Vagina (tissue), 2 donors: ENCODE measurements at regions not wholly inside any gene's neighbourhood (a gene's known extent, or its start where the extent isn't known, plus 50 kb on each side); places are given as distances from the start of the nearest gene placed in this dataset.

Source experiments
- DNase-seq, 2 donors: peaks; one replicate each; pipeline ENCODE4 v3.0.0-alpha.2; 2017; ENCODE audit errors: extremely low spot score in 2 of 2
- H3K27ac ChIP-seq: fragments of 200-600 bp; sonication (generic); one replicate; pipeline ENCODE4 v1.5.1; 2019
- H3K27me3 ChIP-seq: fragments of 200-600 bp; sonication (generic); one replicate; pipeline ENCODE4 v1.5.1; 2019
- H3K36me3 ChIP-seq, 2 donors: fragments of 200-600 bp; sonication (generic); one replicate each; pipeline ENCODE4 v1.5.1; 2017 to 2019
- H3K4me1 ChIP-seq: fragments of 200-600 bp; sonication (generic); one replicate; pipeline ENCODE4 v1.5.1; 2019
- H3K4me3 ChIP-seq, 2 donors: fragments of 200-600 bp; sonication (generic); 1 replicate in 1 of 2; 2 replicates in 1 of 2; pipeline ENCODE4 v1.5.1; 2016 to 2019
- H3K9me3 ChIP-seq: fragments of 200-600 bp; sonication (generic); one replicate; pipeline ENCODE4 v1.5.1; 2019
- POLR2A ChIP-seq, 2 donors: fragments of 450-650 bp; IDR thresholded peaks; one replicate each; pipeline ENCODE4 v1.6.1; 2017; ENCODE audit warnings: antibody characterized with exemption in 2 of 2, mild to moderate bottlenecking in 2 of 2, moderate library complexity in 2 of 2
- POLR2AphosphoS5 ChIP-seq, 2 donors: sonication (generic); formaldehyde crosslinking; IDR thresholded peaks; one replicate each; pipeline ENCODE4 v1.9.0; 2017; ENCODE audit warnings: antibody characterized with exemption in 2 of 2, mild to moderate bottlenecking in 2 of 2, low read depth in 1 of 2; ENCODE audit not compliant: insufficient read depth in 1 of 2
- intact Hi-C: fragments of 100-400 bp; cut with DNase I; formaldehyde crosslinking; loops from one replicate; pipeline ENCODE4 v1.15.1; 2023
- TF ChIP-seq, protein P1 (sequence below), 3 experiments: fragments of 450-650 bp in 2 of 3; fragments of 200-600 bp in 1 of 3; sonication (generic) in 1 of 3; IDR thresholded peaks; one replicate each; pipeline ENCODE4 v1.5.1; 2017 to 2019; ENCODE audit warnings: antibody characterized with exemption in 3 of 3, mild to moderate bottlenecking in 2 of 3, moderate library complexity in 2 of 3

DNA sequence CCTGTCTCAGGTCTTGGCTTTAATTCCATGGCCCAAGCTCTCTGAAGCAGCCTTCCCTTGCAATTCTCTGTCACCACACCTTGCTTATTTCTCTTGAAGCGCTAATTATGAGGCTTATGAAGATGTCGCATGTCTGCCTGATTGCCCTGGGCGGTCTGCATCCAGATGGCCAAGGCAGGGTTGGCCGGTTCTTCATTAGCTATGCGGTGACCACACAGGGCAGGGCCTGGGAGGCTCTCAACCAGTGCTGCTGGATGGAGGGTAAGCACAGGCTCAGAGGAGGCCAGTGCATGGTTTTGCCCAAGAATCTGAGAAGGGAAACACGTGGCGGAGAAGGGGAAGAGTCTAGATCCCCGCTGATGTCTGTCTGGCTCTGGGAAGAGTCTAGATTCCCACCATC lies 528.7 kb downstream of the CDH26 start:
- Histone ChIP-seq H3K27ac (no peak overlapping the region), H3K9me3 (no peaks in the 10 kb centered on the region), H3K4me1 (no peaks in the 10 kb centered on the region), H3K27me3 (no peaks in the 10 kb centered on the region), H3K4me3 (no peak overlapping the region), H3K36me3 (no peaks in the 10 kb centered on the region)
- TF ChIP-seq POLR2A (IDR thresholded peaks at IDR 0.05) (no peak), POLR2AphosphoS5 (IDR thresholded peaks at IDR 0.05; ENCODE audit: insufficient read depth in 1 of 2, low read depth in 1 of 2) (no peak)
- TF ChIP-seq, protein P1, sequence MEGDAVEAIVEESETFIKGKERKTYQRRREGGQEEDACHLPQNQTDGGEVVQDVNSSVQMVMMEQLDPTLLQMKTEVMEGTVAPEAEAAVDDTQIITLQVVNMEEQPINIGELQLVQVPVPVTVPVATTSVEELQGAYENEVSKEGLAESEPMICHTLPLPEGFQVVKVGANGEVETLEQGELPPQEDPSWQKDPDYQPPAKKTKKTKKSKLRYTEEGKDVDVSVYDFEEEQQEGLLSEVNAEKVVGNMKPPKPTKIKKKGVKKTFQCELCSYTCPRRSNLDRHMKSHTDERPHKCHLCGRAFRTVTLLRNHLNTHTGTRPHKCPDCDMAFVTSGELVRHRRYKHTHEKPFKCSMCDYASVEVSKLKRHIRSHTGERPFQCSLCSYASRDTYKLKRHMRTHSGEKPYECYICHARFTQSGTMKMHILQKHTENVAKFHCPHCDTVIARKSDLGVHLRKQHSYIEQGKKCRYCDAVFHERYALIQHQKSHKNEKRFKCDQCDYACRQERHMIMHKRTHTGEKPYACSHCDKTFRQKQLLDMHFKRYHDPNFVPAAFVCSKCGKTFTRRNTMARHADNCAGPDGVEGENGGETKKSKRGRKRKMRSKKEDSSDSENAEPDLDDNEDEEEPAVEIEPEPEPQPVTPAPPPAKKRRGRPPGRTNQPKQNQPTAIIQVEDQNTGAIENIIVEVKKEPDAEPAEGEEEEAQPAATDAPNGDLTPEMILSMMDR (IDR thresholded peaks at IDR 0.05) = no peak
- DNase-seq = peak in 1 of 2 donors; percentile 60
- intact Hi-C loops = no loop called here

DNA sequence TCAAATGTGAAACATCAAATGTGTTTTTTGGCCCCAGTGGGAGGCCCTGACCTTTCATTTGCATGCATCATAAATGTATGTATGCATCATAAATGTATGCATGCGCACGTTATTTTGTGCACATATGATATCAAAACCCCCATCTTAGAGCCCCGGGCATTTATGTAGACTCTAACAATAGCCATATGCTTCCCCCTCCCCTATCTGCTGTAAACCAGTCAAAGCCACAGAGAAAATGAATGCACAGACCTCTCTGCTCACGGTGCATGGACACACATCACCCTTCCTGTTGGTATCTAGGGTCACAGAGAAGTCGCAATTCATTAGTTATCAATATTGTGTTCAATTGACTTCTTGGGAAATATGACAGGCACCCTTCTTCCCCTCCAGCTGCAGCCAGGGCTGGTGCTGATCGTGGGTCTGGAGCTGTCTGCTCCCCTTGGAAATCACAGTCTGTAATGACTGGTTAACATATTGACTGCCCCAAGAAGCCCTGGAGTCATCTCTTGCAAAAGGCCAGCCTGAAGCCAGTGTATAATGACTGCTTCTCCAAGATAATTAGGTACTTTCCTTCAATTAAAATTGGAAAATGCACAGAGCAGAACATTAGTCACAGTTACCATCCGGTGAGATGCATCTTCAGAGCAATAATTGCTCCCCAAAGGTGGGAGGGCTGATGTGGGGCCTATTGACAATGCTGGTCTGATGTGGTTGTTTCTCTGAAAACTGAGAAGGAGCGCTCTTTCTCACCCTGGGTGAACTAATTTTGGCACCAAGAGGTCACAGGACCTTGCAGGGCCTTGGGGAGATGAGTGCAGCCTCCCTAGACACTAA lies 532.2 kb downstream of the CDH26 start:
- Histone ChIP-seq H3K27ac (no peak overlapping the region), H3K9me3 (no peaks in the 10 kb centered on the region), H3K36me3 (no peaks in the 10 kb centered on the region), H3K27me3 (no peaks in the 10 kb centered on the region), H3K4me1 (no peaks in the 10 kb centered on the region), H3K4me3 (no peak overlapping the region)
- intact Hi-C loops = no loop called here
- TF ChIP-seq POLR2A (IDR thresholded peaks at IDR 0.05) (no peak), POLR2AphosphoS5 (IDR thresholded peaks at IDR 0.05; ENCODE audit: insufficient read depth in 1 of 2, low read depth in 1 of 2) (no peak)
- TF ChIP-seq, protein P1 (IDR thresholded peaks at IDR 0.05) = no peak
- no peak for DNase-seq

DNA sequence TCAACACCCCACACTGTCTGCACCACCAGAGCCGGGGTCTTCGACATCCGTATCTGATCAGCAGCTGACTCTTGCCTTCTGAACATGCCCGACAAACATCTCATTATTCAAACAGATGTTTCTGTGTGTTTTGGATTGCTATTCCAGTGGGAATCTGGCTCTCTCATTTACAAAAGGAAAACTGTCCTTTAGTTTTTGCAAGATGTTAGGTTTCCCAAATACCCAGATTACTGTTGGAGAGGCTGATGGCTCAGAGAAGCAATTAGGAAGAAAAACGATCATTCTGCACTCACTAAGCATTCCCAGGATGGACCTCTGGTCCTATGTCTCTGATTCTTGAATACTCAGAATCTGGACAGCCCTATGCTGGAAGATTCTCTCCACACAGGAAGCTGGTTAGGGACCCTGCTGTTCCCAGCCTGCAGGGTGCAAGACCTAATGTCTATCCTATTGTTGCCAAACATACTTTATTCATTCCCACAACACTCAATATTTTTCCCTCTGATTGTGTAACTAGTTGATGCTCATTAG lies 532.9 kb downstream of the CDH26 start:
- DNase-seq = peak in 1 of 2 donors; percentile 79
- Histone ChIP-seq H3K36me3 (no peaks in the 10 kb centered on the region), H3K4me3 (no peak overlapping the region), H3K27ac (no peak overlapping the region), H3K4me1 (no peaks in the 10 kb centered on the region), H3K9me3 (no peaks in the 10 kb centered on the region), H3K27me3 (no peaks in the 10 kb centered on the region)
- intact Hi-C loops = no loop called here
- no peak for TF ChIP-seq POLR2AphosphoS5 (IDR thresholded peaks at IDR 0.05; ENCODE audit: insufficient read depth in 1 of 2, low read depth in 1 of 2)
- TF ChIP-seq, protein P1 (IDR thresholded peaks at IDR 0.05) = no peak
- no peak for TF ChIP-seq POLR2A (IDR thresholded peaks at IDR 0.05)

DNA sequence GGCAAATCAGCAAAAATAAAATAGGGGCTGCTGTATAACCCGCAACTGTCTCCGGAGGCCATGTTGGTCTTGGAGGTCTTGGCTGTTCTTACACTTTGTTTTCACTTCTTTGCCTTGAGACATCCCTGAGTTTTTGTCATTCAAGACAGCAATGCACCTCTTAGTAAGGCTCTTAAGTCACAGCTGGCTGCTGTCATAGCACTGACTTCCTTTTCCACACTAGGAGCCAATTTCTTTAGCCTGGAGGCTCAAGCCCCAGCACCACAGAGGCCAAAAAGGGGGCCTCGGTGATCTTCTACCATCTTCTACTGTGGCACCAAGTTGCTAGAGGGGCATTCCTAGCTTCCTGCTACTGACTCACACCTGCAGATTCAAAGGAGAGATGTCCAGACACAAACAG lies 536.3 kb downstream of the CDH26 start:
- H3K4me3 ChIP-seq = no peak overlapping the region
- H3K27me3 ChIP-seq = no peaks in the 10 kb centered on the region
- H3K9me3 ChIP-seq = no peaks in the 10 kb centered on the region
- DNase-seq = peak in 1 of 2 donors; percentile 25
- TF ChIP-seq POLR2A (IDR thresholded peaks at IDR 0.05) (no peak), POLR2AphosphoS5 (IDR thresholded peaks at IDR 0.05; ENCODE audit: insufficient read depth in 1 of 2, low read depth in 1 of 2) (no peak)
- TF ChIP-seq, protein P1 (IDR thresholded peaks at IDR 0.05) = no peak
- H3K36me3 ChIP-seq = no peaks in the 10 kb centered on the region
- no peak overlapping the region for H3K27ac ChIP-seq
- no peaks in the 10 kb centered on the region for H3K4me1 ChIP-seq
- intact Hi-C loops = no loop called here
